Breast epithelium (tissue), 4 donors: ENCODE measurements at regions not wholly inside any gene's neighbourhood (a gene's known extent, or its start where the extent isn't known, plus 50 kb on each side); places are given as distances from the start of the nearest gene placed in this dataset.

Source experiments
- DNase-seq, 2 donors: peaks; one replicate each; pipeline ENCODE4 v3.0.0-alpha.2; 2019; ENCODE audit warnings: low spot score in 2 of 2
- H3K27ac ChIP-seq, 2 donors: fragments of 200-600 bp; sonication (generic) in 1 of 2; one replicate each; pipeline ENCODE4 v1.5.1; 2016 to 2019; ENCODE audit warnings: mild to moderate bottlenecking in 1 of 2
- H3K27me3 ChIP-seq, 2 donors: fragments of 200-600 bp; sonication (generic) in 1 of 2; one replicate each; pipeline versions ENCODE4 v1.5.1 to v1.6.0; 2017 to 2019; ENCODE audit warnings: control low read depth in 1 of 2, mild to moderate bottlenecking in 1 of 2
- H3K36me3 ChIP-seq: fragments of 200-600 bp; one replicate; pipeline ENCODE4 v1.5.1; 2019
- H3K4me1 ChIP-seq, 2 donors: fragments of 200-600 bp; sonication (generic); one replicate each; pipeline ENCODE4 v1.5.1; 2016 to 2019; ENCODE audit warnings: control low read depth in 1 of 2
- H3K4me3 ChIP-seq, 3 donors: fragments of 200-600 bp; sonication (generic); 1 replicate in 2 of 3; 2 replicates in 1 of 3; pipeline ENCODE4 v1.5.1; 2016 to 2019; ENCODE audit warnings: mild to moderate bottlenecking in 3 of 3, moderate library complexity in 2 of 3
- H3K9me3 ChIP-seq, 2 donors: fragments of 200-600 bp; sonication (generic) in 1 of 2; one replicate each; pipeline ENCODE4 v1.5.1; 2016 to 2019; ENCODE audit warnings: control low read depth in 1 of 2
- CTCF ChIP-seq, 3 donors: fragments of 450-650 bp; IDR thresholded peaks; one replicate each; pipeline ENCODE4 v1.5.1; 2016 to 2017; ENCODE audit warnings: antibody characterized with exemption in 3 of 3, mild to moderate bottlenecking in 3 of 3, moderate library complexity in 3 of 3
- POLR2A ChIP-seq: fragments of 450-650 bp; IDR thresholded peaks from one replicate; pipeline ENCODE4 v1.6.1; 2016; ENCODE audit warnings: antibody characterized with exemption, mild to moderate bottlenecking, moderate library complexity
- POLR2AphosphoS5 ChIP-seq, 3 donors: sonication (generic); formaldehyde crosslinking; IDR thresholded peaks; one replicate each; pipeline ENCODE4 v1.6.1; 2017; ENCODE audit warnings: antibody characterized with exemption in 3 of 3
- intact Hi-C: fragments of 100-400 bp; cut with DNase I; formaldehyde crosslinking; loops from one replicate; pipeline ENCODE4 v1.15.1; 2023; ENCODE audit warnings: low total_unique reads

GRCh38 chr13:73672492-73672891 lies 461.7 kb downstream of the KLF12 start:
- Histone ChIP-seq H3K27ac (no peak overlapping the region), H3K9me3 (no peaks in the 10 kb centered on the region), H3K4me3 (no peak overlapping the region), H3K36me3 (no peaks in the 10 kb centered on the region), H3K27me3 (no peaks in the 10 kb centered on the region), H3K4me1 (no peaks in the 10 kb centered on the region)
- intact Hi-C loops = no loop called here
- no peak for DNase-seq
- no peak for TF ChIP-seq POLR2AphosphoS5 (IDR thresholded peaks at IDR 0.05)
- no peak for TF ChIP-seq POLR2A
- no peak for TF ChIP-seq CTCF (IDR thresholded peaks at IDR 0.05)

GRCh38 chr13:73671732-73672131 lies 462.5 kb downstream of the KLF12 start:
- H3K9me3 ChIP-seq = no peaks in the 10 kb centered on the region
- H3K27me3 ChIP-seq = no peaks in the 10 kb centered on the region
- TF ChIP-seq CTCF (IDR thresholded peaks at IDR 0.05) (no peak), POLR2AphosphoS5 (IDR thresholded peaks at IDR 0.05) (no peak), POLR2A (no peak)
- no peak overlapping the region for H3K4me3 ChIP-seq
- H3K4me1 ChIP-seq = no peaks in the 10 kb centered on the region
- intact Hi-C loops = no loop called here
- no peak overlapping the region for H3K27ac ChIP-seq
- H3K36me3 ChIP-seq = no peaks in the 10 kb centered on the region
- DNase-seq = no peak

- Histone ChIP-seq H3K36me3 (no peaks in the 10 kb centered on the region), H3K4me1 (no peaks in the 10 kb centered on the region), H3K27me3 (no peaks in the 10 kb centered on the region), H3K9me3 (no peaks in the 10 kb centered on the region), H3K4me3 (no peak overlapping the region), H3K27ac (no peak overlapping the region)
- TF ChIP-seq POLR2A (no peak), POLR2AphosphoS5 (IDR thresholded peaks at IDR 0.05) (no peak), CTCF (IDR thresholded peaks at IDR 0.05) (no peak)
- DNase-seq = no peak
- intact Hi-C loops = no loop called here
Observed at GRCh38 chr13:73671011-73671410, 463.2 kb downstream of the KLF12 start.

- H3K27me3 ChIP-seq = no peaks in the 10 kb centered on the region
- H3K9me3 ChIP-seq = no peaks in the 10 kb centered on the region
- intact Hi-C loops = no loop called here
- no peak overlapping the region for H3K27ac ChIP-seq
- TF ChIP-seq CTCF (IDR thresholded peaks at IDR 0.05) (no peak), POLR2A (no peak), POLR2AphosphoS5 (IDR thresholded peaks at IDR 0.05) (no peak)
- no peak for DNase-seq
- no peaks in the 10 kb centered on the region for H3K36me3 ChIP-seq
- no peaks in the 10 kb centered on the region for H3K4me1 ChIP-seq
- no peak overlapping the region for H3K4me3 ChIP-seq
Observed at GRCh38 chr13:73667756-73668155, 466.4 kb downstream of the KLF12 start.

GRCh38 chr13:73665261-73665660 lies 468.9 kb downstream of the KLF12 start:
- no peak for TF ChIP-seq POLR2A
- TF ChIP-seq CTCF (IDR thresholded peaks at IDR 0.05) = no peak
- no peak for TF ChIP-seq POLR2AphosphoS5 (IDR thresholded peaks at IDR 0.05)
- Histone ChIP-seq H3K9me3 (no peaks in the 10 kb centered on the region), H3K4me1 (no peaks in the 10 kb centered on the region), H3K4me3 (no peak overlapping the region), H3K27ac (no peak overlapping the region), H3K36me3 (no peaks in the 10 kb centered on the region), H3K27me3 (no peaks in the 10 kb centered on the region)
- DNase-seq = no peak
- intact Hi-C loops = no loop called here
